ENCODE measurements at regions not wholly inside any gene's neighbourhood (a gene's known extent, or its start where the extent isn't known, plus 50 kb on each side); places are given as distances from the start of the nearest gene placed in this dataset.

DNA sequence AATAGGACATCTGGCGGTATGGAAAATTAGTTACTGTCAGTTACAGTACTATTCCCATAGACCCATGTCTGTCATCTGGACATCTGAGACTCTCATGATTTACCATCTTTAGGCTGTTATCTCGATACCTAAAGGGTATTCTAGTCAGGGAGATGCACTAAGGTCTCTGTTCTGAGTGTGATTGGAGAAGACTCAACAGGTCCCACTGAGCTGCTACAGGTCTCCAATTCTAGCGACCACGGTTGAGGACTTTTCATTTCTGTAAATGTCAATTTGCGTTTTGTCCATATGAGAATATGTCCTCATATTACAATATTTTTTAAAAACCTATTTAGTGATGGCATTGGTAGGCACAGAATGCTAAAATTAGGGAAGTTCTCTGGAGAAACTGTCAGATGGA, 1160.2 kb downstream of the TMEM121 start:
- TF ChIP-seq CTCF (IDR thresholded peaks at IDR 0.05) (no peak), ZFX (IDR thresholded peaks at IDR 0.05; ENCODE audit: borderline replicate concordance) (no peak)

Measured in 22Rv1 (cell line).